ENCODE measurements at regions not wholly inside any gene's neighbourhood (a gene's known extent, or its start where the extent isn't known, plus 50 kb on each side); places are given as distances from the start of the nearest gene placed in this dataset.

DNA sequence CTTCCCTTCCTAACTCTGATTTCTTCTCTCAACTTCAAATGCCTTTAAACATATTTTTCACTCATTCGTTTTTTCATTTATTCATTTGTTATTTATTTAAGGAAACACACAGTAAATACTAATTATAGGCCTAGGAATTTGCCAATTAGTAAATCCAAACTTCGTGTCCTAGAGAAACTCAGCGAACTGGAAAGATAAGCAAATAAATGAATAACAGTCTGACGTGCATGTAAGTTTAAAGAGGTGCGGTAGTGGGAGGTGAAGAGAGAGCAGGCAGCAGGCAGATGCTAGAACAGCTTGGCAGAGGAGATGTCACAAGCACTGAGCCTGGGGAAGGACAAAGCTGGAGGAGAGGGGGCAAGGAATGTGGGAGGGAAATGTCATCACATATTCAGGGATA is 228.2 kb downstream of the DPY19L2 start:
- no peak overlapping the region for H3K4me2 ChIP-seq (ENCODE audit: control insufficient read depth, insufficient read depth)
- no peak overlapping the region for H3K9ac ChIP-seq (ENCODE audit: control insufficient read depth, insufficient read depth, low read length)
- FAIRE-seq: no peak
- H3K79me2 ChIP-seq (ENCODE audit: control insufficient read depth, insufficient read depth, low read length): no peaks in the 10 kb centered on the region
- CTCF ChIA-PET: interaction anchor here (0.9 kb wide), 1 partner anchor 17 kb away, joined by 4 read pairs; no protein-coding TSS in a partner anchor
- POLR2A ChIA-PET: no interaction called here
- no peak for ATAC-seq
- no peaks in the 10 kb centered on the region for H3K36me3 ChIP-seq (ENCODE audit: control insufficient read depth in 2 of 2, insufficient read depth in 2 of 2, low read length in 1 of 2)
- H3K4me1 ChIP-seq (ENCODE audit: control insufficient read depth, insufficient read depth, low read length): no peaks in the 10 kb centered on the region
- RAD21 ChIA-PET (ENCODE audit: unreplicated experiment): no interaction called here
- intact Hi-C loops (cut with micrococcal nuclease; ENCODE audit: unreplicated experiment) (no loop called here), in situ Hi-C loops (cut with MboI) (no loop called here)
- no peak overlapping the region for H3K4me3 ChIP-seq
- H3K9me3 ChIP-seq (replicated peaks; ENCODE audit: control insufficient read depth, insufficient read depth, low read length): no peaks in the 10 kb centered on the region
- TF ChIP-seq EP300 (IDR thresholded peaks at IDR 0.05; ENCODE audit: borderline replicate concordance in 1 of 2, control insufficient read depth in 1 of 2, low read depth in 2 of 2, low read length in 2 of 2): no peak
- TF ChIP-seq ZBTB40 (IDR thresholded peaks at IDR 0.05; ENCODE audit: borderline replicate concordance): no peak
- TF ChIP-seq HSF1 (IDR thresholded peaks at IDR 0.05; ENCODE audit: low read depth, low read length): no peak
- no peak for TF ChIP-seq MTA2 (IDR thresholded peaks at IDR 0.05; ENCODE audit: low read depth)
- no peak for TF ChIP-seq CEBPB (IDR thresholded peaks at IDR 0.05; ENCODE audit: borderline replicate concordance in 1 of 2, low read depth in 2 of 2, low read length in 2 of 2)
- no peak for TF ChIP-seq ZBTB11 (CRISPR knock-in tag; IDR thresholded peaks at IDR 0.05)
- no peak for TF ChIP-seq ZNF217 (IDR thresholded peaks at IDR 0.05)
- no peak for TF ChIP-seq STAT3 (IDR thresholded peaks at IDR 0.05; ENCODE audit: low read depth, low read length)
- TF ChIP-seq GATAD2B (conservative IDR thresholded peaks at IDR 0.05; ENCODE audit: low read depth): no peak
- TF ChIP-seq SMC3 (IDR thresholded peaks at IDR 0.05; ENCODE audit: borderline replicate concordance, low read length): no peak
- no peak for TF ChIP-seq HCFC1 (IDR thresholded peaks at IDR 0.05; ENCODE audit: low read length)
- TF ChIP-seq TCF3 (IDR thresholded peaks at IDR 0.05; ENCODE audit: borderline replicate concordance, insufficient read depth, low read depth, low read length): no peak
- 15% methylated on average over 5 of the region's 5 CpGs for WGBS (ENCODE audit: insufficient coverage, insufficient replicate concordance, low lambda C conversion rate, missing lambda C conversion rate)
- no peaks in the 10 kb centered on the region for H3K27me3 ChIP-seq (replicated peaks in 1 of 2; ENCODE audit: control insufficient read depth in 2 of 2, insufficient read depth in 2 of 2, low read length in 1 of 2)
- H4K20me1 ChIP-seq (ENCODE audit: control insufficient read depth, insufficient read depth): no peaks in the 10 kb centered on the region
- no peak for DNase-seq (ENCODE audit: low read depth, low spot score)
- SMC1A ChIA-PET (ENCODE audit: uncharacterized antibody, unreplicated experiment): no interaction called here
- no peak overlapping the region for H3K27ac ChIP-seq (ENCODE audit: control insufficient read depth, insufficient read depth)
- BruUV-seq (replicated peaks): no TSS peak
- H2AFZ ChIP-seq (ENCODE audit: control insufficient read depth, low read depth, low read length): no peak overlapping the region

All from GM12878 (cell line).